DOHH2 (cell line): ENCODE measurements at regions not wholly inside any gene's neighbourhood (a gene's known extent, or its start where the extent isn't known, plus 50 kb on each side); places are given as distances from the start of the nearest gene placed in this dataset.

ENCODE experiments used
- EZH2phosphoT487 ChIP-seq: fragments of 200-600 bp; sonication (generic); IDR thresholded peaks from 2 replicates; pipeline ENCODE4 v1.6.1; 2017; ENCODE audit warnings: borderline replicate concordance, mild to moderate bottlenecking, antibody characterized with exemption, low read length, moderate library complexity, mixed read lengths
- TF ChIP-seq, protein P1 (sequence below): fragments of 200-600 bp; sonication (generic); IDR thresholded peaks from one replicate; pipeline ENCODE4 v1.5.1; 2014; ENCODE audit warnings: antibody characterized with exemption, mild to moderate bottlenecking, low read depth, low read length; ENCODE audit not compliant: poor library complexity, severe bottlenecking

GRCh38 chr15:25133804-25134203 is 179.0 kb downstream of the SNRPN start:
- TF ChIP-seq, protein P1, sequence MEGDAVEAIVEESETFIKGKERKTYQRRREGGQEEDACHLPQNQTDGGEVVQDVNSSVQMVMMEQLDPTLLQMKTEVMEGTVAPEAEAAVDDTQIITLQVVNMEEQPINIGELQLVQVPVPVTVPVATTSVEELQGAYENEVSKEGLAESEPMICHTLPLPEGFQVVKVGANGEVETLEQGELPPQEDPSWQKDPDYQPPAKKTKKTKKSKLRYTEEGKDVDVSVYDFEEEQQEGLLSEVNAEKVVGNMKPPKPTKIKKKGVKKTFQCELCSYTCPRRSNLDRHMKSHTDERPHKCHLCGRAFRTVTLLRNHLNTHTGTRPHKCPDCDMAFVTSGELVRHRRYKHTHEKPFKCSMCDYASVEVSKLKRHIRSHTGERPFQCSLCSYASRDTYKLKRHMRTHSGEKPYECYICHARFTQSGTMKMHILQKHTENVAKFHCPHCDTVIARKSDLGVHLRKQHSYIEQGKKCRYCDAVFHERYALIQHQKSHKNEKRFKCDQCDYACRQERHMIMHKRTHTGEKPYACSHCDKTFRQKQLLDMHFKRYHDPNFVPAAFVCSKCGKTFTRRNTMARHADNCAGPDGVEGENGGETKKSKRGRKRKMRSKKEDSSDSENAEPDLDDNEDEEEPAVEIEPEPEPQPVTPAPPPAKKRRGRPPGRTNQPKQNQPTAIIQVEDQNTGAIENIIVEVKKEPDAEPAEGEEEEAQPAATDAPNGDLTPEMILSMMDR = no peak
- TF ChIP-seq EZH2phosphoT487 = no peak
